Lower lobe of right lung (tissue), 2 donors: ENCODE measurements at regions not wholly inside any gene's neighbourhood (a gene's known extent, or its start where the extent isn't known, plus 50 kb on each side); places are given as distances from the start of the nearest gene placed in this dataset.
"Not testable (repeated sequence)": the region's sequence is repeated elsewhere in the genome, so short reads cannot be mapped to it uniquely, and the experiment has no call there.

ENCODE experiments used
- ATAC-seq, 2 donors: fragments of 200-7000 bp; cut with Tn5 transposase; one replicate each; pipeline ENCODE4 v1.9.1; 2020 to 2022; ENCODE audit warnings: mild to moderate bottlenecking in 2 of 2, moderate library complexity in 2 of 2
- DNase-seq: peaks from one replicate; pipeline ENCODE4 v3.0.0-alpha.2; 2020
- H3K27ac ChIP-seq: fragments of 200-600 bp; one replicate; pipeline ENCODE4 v1.8.0; 2022
- H3K27me3 ChIP-seq: fragments of 200-600 bp; one replicate; pipeline ENCODE4 v1.8.0; 2022; ENCODE audit warnings: low read depth
- H3K36me3 ChIP-seq: fragments of 200-600 bp; one replicate; pipeline ENCODE4 v1.8.0; 2022; ENCODE audit warnings: mild to moderate bottlenecking
- H3K4me1 ChIP-seq: fragments of 200-600 bp; one replicate; pipeline ENCODE4 v1.8.0; 2022
- H3K4me3 ChIP-seq: fragments of 200-600 bp; one replicate; pipeline ENCODE4 v1.8.0; 2022; ENCODE audit warnings: mild to moderate bottlenecking
- H3K9me3 ChIP-seq: fragments of 200-600 bp; one replicate; pipeline ENCODE4 v1.8.0; 2022
- CTCF ChIP-seq: fragments of 200-600 bp; IDR thresholded peaks from one replicate; pipeline ENCODE4 v1.8.0; 2022; ENCODE audit warnings: antibody characterized with exemption, mild to moderate bottlenecking
- intact Hi-C: fragments of 100-400 bp; cut with DNase I; formaldehyde crosslinking; loops from one replicate; pipeline ENCODE4 v1.11.0; 2022
- donor health status: DM: no; HTN: yes; CAD: no; lungs with severe emphysema.

- DNase-seq: no peak
- Histone ChIP-seq H3K4me3 (no peak overlapping the region), H3K27ac (no peak overlapping the region), H3K9me3 (no peaks in the 10 kb centered on the region), H3K36me3 (no peaks in the 10 kb centered on the region), H3K4me1 (no peaks in the 10 kb centered on the region), H3K27me3 (no peaks in the 10 kb centered on the region)
- no peak for TF ChIP-seq CTCF
- ATAC-seq: no peak
- intact Hi-C loops: no loop called here
These were observed 97.6 kb upstream of the ITGB1 start for GRCh38 chr10:33055625-33056024.

- DNase-seq (no peak), ATAC-seq (peak in 1 of 2 donors; percentile 21)
- TF ChIP-seq CTCF: no peak
- intact Hi-C loops: no loop called here
- no peaks in the 10 kb centered on the region for H3K36me3 ChIP-seq
- no peaks in the 10 kb centered on the region for H3K9me3 ChIP-seq
- no peak overlapping the region for H3K4me3 ChIP-seq
- no peaks in the 10 kb centered on the region for H3K4me1 ChIP-seq
- H3K27ac ChIP-seq: no peak overlapping the region
- H3K27me3 ChIP-seq: no peaks in the 10 kb centered on the region
These were observed 95.1 kb upstream of the ITGB1 start for GRCh38 chr10:33052915-33053810.

GRCh38 chr10:33052263-33052875 lies 94.3 kb upstream of the ITGB1 start:
- no peaks in the 10 kb centered on the region for H3K4me1 ChIP-seq

GRCh38 chr10:33049963-33050920 lies 92.2 kb upstream of the ITGB1 start:
- ATAC-seq, H3K4me3 ChIP-seq, intact Hi-C loops, H3K36me3 ChIP-seq, H3K4me1 ChIP-seq, DNase-seq, H3K9me3 ChIP-seq, H3K27me3 ChIP-seq, H3K27ac ChIP-seq: not testable (repeated sequence)

More at GRCh38 chr10:33052263-33052875, 94.3 kb upstream of the ITGB1 start:
- no peak for TF ChIP-seq CTCF
- Histone ChIP-seq H3K27ac (no peak overlapping the region), H3K4me3 (no peak overlapping the region), H3K36me3 (no peaks in the 10 kb centered on the region), H3K27me3 (no peaks in the 10 kb centered on the region), H3K9me3 (no peaks in the 10 kb centered on the region)
- ATAC-seq: no peak
- DNase-seq: no peak
- intact Hi-C loops: no loop called here

GRCh38 chr10:33048223-33048622 lies 90.2 kb upstream of the ITGB1 start:
- TF ChIP-seq CTCF: no peak
- no peak overlapping the region for H3K4me3 ChIP-seq
- intact Hi-C loops: no loop called here
- peak in 1 of 2 donors; percentile 51 for ATAC-seq
- H3K4me1 ChIP-seq: no peaks in the 10 kb centered on the region
- no peaks in the 10 kb centered on the region for H3K9me3 ChIP-seq
- no peaks in the 10 kb centered on the region for H3K36me3 ChIP-seq
- H3K27me3 ChIP-seq: no peaks in the 10 kb centered on the region
- DNase-seq: no peak
- no peak overlapping the region for H3K27ac ChIP-seq
